ENCODE measurements at regions not wholly inside any gene's neighbourhood (a gene's known extent, or its start where the extent isn't known, plus 50 kb on each side); places are given as distances from the start of the nearest gene placed in this dataset.

GRCh38 chr2:134770702-134771101 lies 51.9 kb upstream of the TMEM163 start:
- DNase-seq: no peak

DNA sequence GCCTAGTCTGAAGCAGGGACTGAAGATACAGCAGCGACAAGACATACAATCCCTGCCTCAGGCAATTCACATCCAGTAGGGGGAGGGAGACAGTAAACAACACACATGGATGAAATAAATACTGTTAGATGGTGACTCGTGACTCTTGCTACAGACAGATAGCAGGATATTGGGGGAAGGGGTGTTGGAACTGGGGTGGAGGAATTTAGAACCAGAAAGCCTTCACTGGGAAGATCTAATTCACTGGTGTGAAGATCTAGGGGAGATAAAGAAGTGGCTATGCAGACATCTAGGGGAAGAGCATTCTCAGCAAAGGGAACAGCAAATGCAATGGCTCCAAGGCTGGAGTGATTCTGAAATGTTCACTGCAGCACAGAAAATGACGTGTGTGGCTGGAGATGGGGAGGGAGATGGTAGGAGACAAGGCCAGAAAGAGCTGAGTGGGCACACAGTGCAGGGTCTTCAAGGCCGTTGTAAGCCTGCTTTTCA lies 52.6 kb upstream of the TMEM163 start:
- DNase-seq: no peak

- DNase-seq: no peak
These were observed 53.8 kb upstream of the TMEM163 start for GRCh38 chr2:134772493-134773169.

GRCh38 chr2:134773335-134773734 lies 54.5 kb upstream of the TMEM163 start:
- DNase-seq: no peak

DNA sequence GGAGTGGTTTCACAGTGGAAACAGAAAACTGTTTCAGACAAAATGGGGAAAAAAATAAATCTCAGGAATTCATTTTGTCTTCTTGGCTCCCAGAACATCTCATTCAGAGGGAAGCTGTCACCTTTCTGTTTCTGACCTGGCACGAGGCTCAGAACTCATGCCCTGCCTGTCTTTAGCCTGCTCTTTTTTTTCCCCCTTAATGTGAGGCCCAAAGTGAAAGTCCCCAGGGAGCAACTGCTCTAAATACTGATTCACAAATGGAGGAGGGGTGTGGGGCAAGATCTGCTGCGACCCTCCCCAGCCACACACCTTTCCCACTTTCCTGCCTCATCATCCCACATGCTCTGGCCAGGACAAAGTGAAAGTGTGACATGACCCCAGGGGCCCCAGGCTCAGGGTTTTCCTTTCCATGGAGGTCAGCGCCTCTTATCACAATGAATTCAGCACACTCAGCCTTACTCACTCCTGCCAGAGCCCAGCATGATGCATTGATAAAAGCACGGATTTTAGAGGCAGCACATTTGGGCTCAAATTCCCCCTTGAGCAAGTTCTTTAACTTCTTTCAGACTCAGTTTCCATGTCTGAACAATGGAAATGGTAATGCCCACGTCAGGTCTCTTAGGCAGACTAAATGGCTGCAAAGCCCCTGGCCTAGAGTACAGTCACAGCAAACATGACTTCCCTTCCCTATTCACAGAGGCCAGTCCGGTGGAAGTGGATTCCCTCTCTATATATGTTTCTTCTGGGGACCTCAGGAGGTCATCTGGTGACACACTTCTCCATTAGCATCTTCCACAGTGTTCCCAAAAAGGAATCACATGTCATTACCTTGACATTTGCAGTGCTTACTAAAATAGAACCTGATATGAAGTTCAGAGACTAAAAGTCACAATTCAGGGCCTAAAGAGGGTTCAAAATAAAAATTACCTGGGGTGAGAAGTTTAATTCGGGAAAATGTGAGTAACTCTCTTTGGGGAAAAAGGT lies 55.3 kb upstream of the TMEM163 start:
- DNase-seq: no peak

- DNase-seq: no peak
These were observed 56.2 kb upstream of the TMEM163 start for GRCh38 chr2:134774786-134775641.

DNA sequence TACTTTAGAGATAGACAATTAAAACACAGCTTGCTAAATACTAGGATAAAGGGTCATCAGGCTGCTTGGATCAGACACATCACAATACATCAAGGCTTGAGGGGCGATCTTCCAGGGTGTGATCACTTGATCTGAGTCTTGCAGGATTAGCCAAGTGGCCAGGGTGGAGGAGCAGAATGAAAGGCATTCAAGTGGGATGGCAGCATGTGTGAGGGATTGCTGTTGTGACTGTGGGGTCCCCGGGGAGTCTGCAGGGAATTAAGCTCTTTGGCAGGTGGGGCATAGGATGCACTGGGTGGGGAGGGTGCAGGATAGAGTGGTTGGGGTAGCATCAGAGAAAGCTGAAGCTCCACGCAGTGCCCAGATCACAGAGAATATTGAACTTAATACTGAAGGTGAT lies 58.0 kb upstream of the TMEM163 start:
- no peak for DNase-seq

GRCh38 chr2:134777593-134777992 lies 58.8 kb upstream of the TMEM163 start:
- no peak for DNase-seq

DNA sequence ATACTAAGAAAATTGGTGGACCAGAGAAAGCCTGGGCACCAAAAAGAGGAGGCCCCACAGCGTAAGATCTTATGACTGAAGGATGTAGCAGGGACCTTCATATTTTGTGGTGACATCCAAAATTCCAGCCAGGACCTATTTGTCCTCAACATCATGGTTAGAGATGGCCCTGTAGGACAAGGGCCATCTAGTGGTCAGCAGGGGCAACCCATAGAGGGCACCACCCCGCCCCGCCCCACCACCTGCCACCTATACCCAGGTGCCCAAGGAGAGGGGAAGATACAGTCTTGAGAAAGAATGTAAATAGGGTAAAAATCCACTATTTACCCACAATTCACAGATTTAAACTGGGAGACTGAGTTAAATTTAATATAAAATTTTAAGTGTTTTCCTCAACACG lies 59.6 kb upstream of the TMEM163 start:
- no peak for DNase-seq

GRCh38 chr2:134780972-134781371 lies 57.4 kb upstream of the ACMSD start:
- no peak for DNase-seq

- no peak for DNase-seq
These were observed 56.3 kb upstream of the ACMSD start for GRCh38 chr2:134782107-134782506.

GRCh38 chr2:134782792-134783191 lies 55.6 kb upstream of the ACMSD start:
- DNase-seq: peak; percentile 12

- no peak for DNase-seq
These were observed 54.5 kb upstream of the ACMSD start for GRCh38 chr2:134783912-134784311.

- no peak for DNase-seq
These were observed 52.6 kb upstream of the ACMSD start for GRCh38 chr2:134785659-134786430.

DNA sequence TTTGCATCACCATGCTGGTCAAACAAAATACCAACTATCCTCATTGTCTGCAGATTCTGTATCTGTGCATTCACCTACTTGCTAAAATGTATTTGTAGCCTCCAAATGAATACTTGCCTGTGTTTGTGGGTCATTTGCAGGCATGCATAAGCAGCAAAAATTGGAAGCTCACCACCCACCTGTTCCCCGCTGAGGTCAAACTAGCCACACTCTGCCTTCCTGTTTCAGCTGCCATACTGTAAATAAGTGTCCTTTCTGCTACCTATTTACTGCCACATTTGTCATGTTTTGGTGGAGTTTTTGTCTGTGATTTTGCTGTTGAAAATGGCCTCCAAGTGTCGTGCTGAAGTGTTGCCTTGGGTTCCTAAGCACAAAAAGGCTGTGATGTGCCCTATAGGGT lies 50.0 kb upstream of the ACMSD start:
- DNase-seq: no peak

Data from left kidney (tissue), 1 donor.